HepG2 (cell line): ENCODE measurements at regions not wholly inside any gene's neighbourhood (a gene's known extent, or its start where the extent isn't known, plus 50 kb on each side); places are given as distances from the start of the nearest gene placed in this dataset.

Experiments used
- ATAC-seq: fragments of 200-7000 bp; cut with Tn5 transposase; 3 replicates; pipeline ENCODE4 v1.9.1; 2020; ENCODE audit warnings: mild to moderate bottlenecking, moderate library complexity
- BruUV-seq: library from RNA; stranded (reverse); fragments of 400-500 nt; replicated peaks from 2 replicates; lab custom pipeline; 2021; lab: Mats Ljungman, UMichigan
- CTCF ChIA-PET: fragments of 300-600 bp; formaldehyde crosslinking; extraction: SDS; loops from one replicate; lab custom pipeline; 2021; ENCODE audit warnings: low total read pairs, inconsistent platforms, low intra/inter-chr PET ratio; lab: Yijun Ruan, JAX
- POLR2A ChIA-PET: fragments of 350-600 bp; sonication (Branson Sonifier 250); formaldehyde crosslinking; loops from one replicate; lab custom pipeline; 2020; ENCODE audit warnings: antibody characterized with exemption, inconsistent platforms; lab: Yijun Ruan, JAX
- DNase-seq: peaks from one replicate; pipeline ENCODE4 v3.0.0-alpha.2; 2015; ENCODE audit warnings: low spot score
- FAIRE-seq: peaks from 3 replicates; lab custom pipeline; 2011; peaks lifted over from hg19 to GRCh38; lab: Jason Lieb, UNC
- H2AFZ ChIP-seq: one replicate; pipeline ENCODE4 v1.6.1; 2011; ENCODE audit warnings: low read length, inconsistent platforms
- H3K27ac ChIP-seq: fragments of 300-600 bp; 3 replicates; pipeline ENCODE4 v1.8.0; 2011; ENCODE audit warnings: mixed run types, mild to moderate bottlenecking, mixed read lengths, low read length, inconsistent platforms; ENCODE audit not compliant: insufficient read depth; ENCODE audit errors: extremely low read length
- H3K27me3 ChIP-seq, 2 experiments: fragments of 200-600 bp in 1 of 2; 2 replicates in 1 of 2; 3 replicates in 1 of 2; pipeline versions ENCODE4 v1.6.0 to v1.8.0; 2011; ENCODE audit warnings: low read length in 2 of 2, mild to moderate bottlenecking in 2 of 2, moderate library complexity in 2 of 2, inconsistent platforms in 1 of 2; ENCODE audit not compliant: insufficient read depth in 2 of 2, control insufficient read depth in 1 of 2
- H3K36me3 ChIP-seq, 2 experiments: fragments of 200-600 bp in 1 of 2; replicated peaks in 1 of 2; 2 replicates in 1 of 2; 3 replicates in 1 of 2; pipeline versions ENCODE4 v1.5.1 to v1.8.0; 2011; ENCODE audit warnings: low read length in 2 of 2, inconsistent platforms in 1 of 2; ENCODE audit not compliant: insufficient read depth in 2 of 2, control insufficient read depth in 1 of 2
- H3K4me1 ChIP-seq: 2 replicates; pipeline ENCODE4 v1.5.1; 2012; ENCODE audit warnings: low read length, inconsistent platforms; ENCODE audit not compliant: insufficient read depth
- H3K4me2 ChIP-seq: 2 replicates; pipeline ENCODE4 v1.6.0; 2011; ENCODE audit warnings: low read depth, low read length, inconsistent platforms
- H3K4me3 ChIP-seq, 3 experiments: fragments of 200-600 bp in 1 of 3; sonication (generic), shearing (Covaris generic) in 1 of 3; replicated peaks in 1 of 3; 2 replicates each; pipeline ENCODE4 v1.5.1; 2011 to 2016; ENCODE audit warnings: low read length in 3 of 3, inconsistent platforms in 2 of 3, low read depth in 2 of 3, mild to moderate bottlenecking in 2 of 3, control low read depth in 1 of 3, mixed read lengths in 1 of 3; ENCODE audit not compliant: insufficient read depth in 1 of 3
- H3K79me2 ChIP-seq: one replicate; pipeline ENCODE4 v1.6.1; 2011; ENCODE audit warnings: low read length, inconsistent platforms; ENCODE audit not compliant: insufficient read depth
- H3K9ac ChIP-seq: 2 replicates; pipeline ENCODE4 v1.6.0; 2011; ENCODE audit warnings: mild to moderate bottlenecking, low read depth, low read length, inconsistent platforms; ENCODE audit not compliant: insufficient read depth
- H3K9me3 ChIP-seq: 2 replicates; pipeline ENCODE4 v1.5.1; 2012; ENCODE audit warnings: mild to moderate bottlenecking, low read length
- H4K20me1 ChIP-seq: 2 replicates; pipeline ENCODE4 v1.6.0; 2011; ENCODE audit warnings: inconsistent platforms, mild to moderate bottlenecking, low read length, moderate library complexity; ENCODE audit not compliant: insufficient read depth
- BRCA1 ChIP-seq: sonication (generic); formaldehyde crosslinking; IDR thresholded peaks from 2 replicates; pipeline ENCODE4 v1.4.0; 2020; ENCODE audit warnings: missing genetic modification reagents
- DZIP1 ChIP-seq: sonication (generic); formaldehyde crosslinking; IDR thresholded peaks from 2 replicates; pipeline ENCODE4 v1.5.0; 2020; ENCODE audit warnings: mild to moderate bottlenecking, missing genetic modification reagents
- GATAD1 ChIP-seq: IDR thresholded peaks from 2 replicates; pipeline ENCODE4 v1.6.1; 2016; ENCODE audit warnings: missing genetic modification reagents, missing compliant biosample characterization
- GATAD2A ChIP-seq: IDR thresholded peaks from 2 replicates; pipeline ENCODE4 v1.6.1; 2016
- HNRNPUL1 ChIP-seq: fragments of 200-400 bp; formaldehyde crosslinking; IDR thresholded peaks from 2 replicates; pipeline ENCODE4 v1.6.1; 2017; ENCODE audit warnings: low read depth, mild to moderate bottlenecking, low read length, moderate library complexity
- IKZF5 ChIP-seq: IDR thresholded peaks from 2 replicates; pipeline ENCODE4 v1.6.1; 2018; ENCODE audit warnings: missing genetic modification reagents, mild to moderate bottlenecking, missing compliant biosample characterization
- SCMH1 ChIP-seq: sonication (generic); formaldehyde crosslinking; IDR thresholded peaks from 2 replicates; pipeline ENCODE4 v1.9.0; 2021; ENCODE audit warnings: missing genetic modification reagents, mild to moderate bottlenecking, borderline replicate concordance
- SIN3A ChIP-seq: IDR thresholded peaks from 2 replicates; pipeline ENCODE4 v1.6.1; 2011; ENCODE audit warnings: low read depth, mild to moderate bottlenecking, control low read depth, low read length, borderline replicate concordance
- SMARCC2 ChIP-seq: fragments of 450-650 bp; IDR thresholded peaks from 2 replicates; pipeline ENCODE4 v1.6.1; 2017; ENCODE audit warnings: antibody characterized with exemption, mild to moderate bottlenecking
- TEF ChIP-seq: sonication (generic); formaldehyde crosslinking; IDR thresholded peaks from 2 replicates; pipeline ENCODE4 v1.5.0; 2020; ENCODE audit warnings: missing genetic modification reagents
- USF2 ChIP-seq, 2 experiments: sonication (generic) in 1 of 2; formaldehyde crosslinking in 1 of 2; IDR thresholded peaks; 2 replicates each; pipeline versions ENCODE4 v1.5.1 to v1.6.1; 2011 to 2020; ENCODE audit warnings: borderline replicate concordance in 1 of 2, low read depth in 1 of 2, low read length in 1 of 2, mild to moderate bottlenecking in 1 of 2, missing genetic modification reagents in 1 of 2, moderate library complexity in 1 of 2
- ZNF136 ChIP-seq: sonication (generic); formaldehyde crosslinking; IDR thresholded peaks from 2 replicates; pipeline ENCODE4 v1.8.1; 2022; ENCODE audit warnings: low read depth, mild to moderate bottlenecking, moderate library complexity, missing genetic modification reagents
- ZNF557 ChIP-seq: sonication (generic); formaldehyde crosslinking; IDR thresholded peaks from 2 replicates; pipeline ENCODE4 v1.4.0; 2020; ENCODE audit warnings: missing genetic modification reagents
- ZNF737 ChIP-seq: sonication (generic); formaldehyde crosslinking; IDR thresholded peaks from 2 replicates; pipeline ENCODE4 v1.5.0; 2020; ENCODE audit warnings: missing genetic modification reagents, mild to moderate bottlenecking, borderline replicate concordance
- ZNF776 ChIP-seq: sonication (generic); formaldehyde crosslinking; IDR thresholded peaks from 2 replicates; pipeline ENCODE4 v1.4.0; 2020; ENCODE audit warnings: mild to moderate bottlenecking, missing genetic modification reagents
- ZNF850 ChIP-seq: sonication (generic); formaldehyde crosslinking; conservative IDR thresholded peaks from 2 replicates; pipeline ENCODE4 v1.9.0; 2021; ENCODE audit warnings: mild to moderate bottlenecking, missing genetic modification reagents
- WGBS: methylation state at CpG from one replicate; pipeline ENCODE4 v1.1.6; 2017; ENCODE audit warnings: low lambda C conversion rate; 5-methylcytosine and 5-hydroxymethylcytosine counted together
- in situ Hi-C: cut with HindIII; loops from 2 replicates; pipeline ENCODE4 v1.10.0; 2017; ENCODE audit warnings: low pct_unique_long_range_greater_than_20kb; ENCODE audit not compliant: extremely low pct_ligation_motif_present
- intact Hi-C: fragments of 100-400 bp; cut with micrococcal nuclease; formaldehyde crosslinking; loops from one replicate; pipeline ENCODE4 v1.10.0; 2022; ENCODE audit not compliant: unreplicated experiment

- Histone ChIP-seq H3K9me3 (no peaks in the 10 kb centered on the region), H3K4me1 (no peaks in the 10 kb centered on the region), H3K79me2 (no peaks in the 10 kb centered on the region), H4K20me1 (no peaks in the 10 kb centered on the region), H3K27me3 (no peaks in the 10 kb centered on the region), H2AFZ (no peak overlapping the region), H3K4me3 (no peak overlapping the region), H3K36me3 (no peaks in the 10 kb centered on the region), H3K9ac (no peak overlapping the region), H3K4me2 (no peak overlapping the region), H3K27ac (no peak overlapping the region)
- ATAC-seq (no peak), DNase-seq (no peak), FAIRE-seq (no peak)
- CTCF ChIA-PET = no interaction called here
- WGBS = 2% methylated on average over 4 of the region's 4 CpGs
- POLR2A ChIA-PET = no interaction called here
- TF ChIP-seq ZNF850 (CRISPR knock-in tag) (no peak), IKZF5 (CRISPR knock-in tag) (no peak), HNRNPUL1 (no peak), SIN3A (no peak), TEF (CRISPR knock-in tag) (no peak), SCMH1 (CRISPR knock-in tag) (no peak), GATAD2A (CRISPR knock-in tag) (no peak), ZNF737 (CRISPR knock-in tag) (no peak), GATAD1 (CRISPR knock-in tag) (no peak), ZNF776 (CRISPR knock-in tag) (no peak), USF2 (IDR thresholded peaks at IDR 0.05; ENCODE audit: low read depth, low read length) (no peak), USF2 (CRISPR knock-in tag; IDR thresholded peaks at IDR 0.05; ENCODE audit: borderline replicate concordance) (no peak), SMARCC2 (no peak), ZNF136 (CRISPR knock-in tag) (no peak), DZIP1 (CRISPR knock-in tag) (no peak), ZNF557 (no peak), BRCA1 (CRISPR knock-in tag) (no peak)
- BruUV-seq = no TSS peak
- intact Hi-C loops (no loop called here), in situ Hi-C loops (no loop called here)
These were observed 114.8 kb downstream of the KCNK1 start for GRCh38 chr1:233728721-233729120.
